ENCODE measurements at regions not wholly inside any gene's neighbourhood (a gene's known extent, or its start where the extent isn't known, plus 50 kb on each side); places are given as distances from the start of the nearest gene placed in this dataset.
"Not testable (repeated sequence)": the region's sequence is repeated elsewhere in the genome, so short reads cannot be mapped to it uniquely, and the experiment has no call there.

- no peak overlapping the region for H3K27ac ChIP-seq
- TF ChIP-seq CTCF (conservative IDR thresholded peaks at IDR 0.05), result no peak
Observed at GRCh38 chr20:6282642-6283041, 159.8 kb upstream of the FERMT1 start.

- H3K27ac ChIP-seq, result no peak overlapping the region
- TF ChIP-seq CTCF (conservative IDR thresholded peaks at IDR 0.05), result no peak
Observed at GRCh38 chr20:6277661-6278240, 154.9 kb upstream of the FERMT1 start.

- not testable (repeated sequence) for H3K27ac ChIP-seq
Observed at GRCh38 chr20:6270404-6270803, 147.6 kb upstream of the FERMT1 start.

- H3K27ac ChIP-seq, result no peak overlapping the region
- no peak for TF ChIP-seq CTCF (conservative IDR thresholded peaks at IDR 0.05)
Observed at GRCh38 chr20:6269168-6269873, 146.5 kb upstream of the FERMT1 start.

- H3K27ac ChIP-seq, result no peak overlapping the region
- TF ChIP-seq CTCF (conservative IDR thresholded peaks at IDR 0.05), result peak; percentile 77
Observed at GRCh38 chr20:6265204-6265904, 142.5 kb upstream of the FERMT1 start.

GRCh38 chr20:6253396-6253795, 130.6 kb upstream of the FERMT1 start:
- no peak for TF ChIP-seq CTCF (conservative IDR thresholded peaks at IDR 0.05)
- H3K27ac ChIP-seq, result no peak overlapping the region

- H3K27ac ChIP-seq, result no peak overlapping the region
- no peak for TF ChIP-seq CTCF (conservative IDR thresholded peaks at IDR 0.05)
Observed at GRCh38 chr20:6245436-6245835, 122.6 kb upstream of the FERMT1 start.

GRCh38 chr20:6241591-6241990, 118.8 kb upstream of the FERMT1 start:
- no peak overlapping the region for H3K27ac ChIP-seq
- TF ChIP-seq CTCF (conservative IDR thresholded peaks at IDR 0.05), result no peak
